ENCODE measurements at regions not wholly inside any gene's neighbourhood (a gene's known extent, or its start where the extent isn't known, plus 50 kb on each side); places are given as distances from the start of the nearest gene placed in this dataset.
"Not testable (repeated sequence)": the region's sequence is repeated elsewhere in the genome, so short reads cannot be mapped to it uniquely, and the experiment has no call there.

GRCh38 chr9:66803619-66804018, 96.9 kb upstream of the ZNF658 start:
- H3K27me3 ChIP-seq (ENCODE audit: control insufficient read depth, insufficient read depth, low read length); H3K4me3 ChIP-seq (ENCODE audit: low read length); DNase-seq; H3K9me3 ChIP-seq (replicated peaks; ENCODE audit: control insufficient read depth, low read depth, low read length); H3K36me3 ChIP-seq (ENCODE audit: control insufficient read depth, insufficient read depth, low read length); H3K4me1 ChIP-seq (ENCODE audit: control insufficient read depth, insufficient read depth, low read length); H3K27ac ChIP-seq (ENCODE audit: low read length): not testable (repeated sequence)
- no CpG with 5 or more reads among the region's 1 CpG for WGBS (ENCODE audit: insufficient coverage)

GRCh38 chr9:66810247-66810646, 90.3 kb upstream of the ZNF658 start:
- H3K4me3 ChIP-seq (ENCODE audit: low read length); H3K27ac ChIP-seq (ENCODE audit: low read length); H3K27me3 ChIP-seq (ENCODE audit: control insufficient read depth, insufficient read depth, low read length); H3K9me3 ChIP-seq (replicated peaks; ENCODE audit: control insufficient read depth, low read depth, low read length); H3K36me3 ChIP-seq (ENCODE audit: control insufficient read depth, insufficient read depth, low read length); H3K4me1 ChIP-seq (ENCODE audit: control insufficient read depth, insufficient read depth, low read length); DNase-seq: not testable (repeated sequence)

DNA sequence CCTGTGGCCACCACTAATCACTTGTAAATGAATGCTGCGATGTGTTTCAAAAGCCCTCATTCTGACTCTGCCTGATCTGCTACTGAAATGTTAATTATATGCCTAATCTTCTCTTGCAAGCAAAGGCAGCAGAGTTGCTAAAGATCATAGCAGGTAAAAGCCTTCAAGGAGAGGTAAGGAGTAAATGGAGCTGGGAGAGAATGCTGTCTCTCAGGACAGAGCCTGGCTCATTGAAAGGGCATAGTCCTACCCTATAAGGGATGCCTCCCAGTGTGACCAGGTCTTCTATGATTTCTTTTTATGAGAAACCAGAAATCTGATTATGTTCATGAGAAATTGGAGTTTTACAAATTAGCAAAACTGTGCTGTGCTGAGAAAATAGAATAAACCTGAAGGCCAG, 88.2 kb upstream of the ZNF658 start:
- H3K36me3 ChIP-seq (ENCODE audit: control insufficient read depth, insufficient read depth, low read length); DNase-seq; H3K9me3 ChIP-seq (replicated peaks; ENCODE audit: control insufficient read depth, low read depth, low read length); H3K27me3 ChIP-seq (ENCODE audit: control insufficient read depth, insufficient read depth, low read length); H3K27ac ChIP-seq (ENCODE audit: low read length); H3K4me1 ChIP-seq (ENCODE audit: control insufficient read depth, insufficient read depth, low read length); H3K4me3 ChIP-seq (ENCODE audit: low read length): not testable (repeated sequence)
- no CpG with 5 or more reads among the region's 1 CpG for WGBS (ENCODE audit: insufficient coverage)

DNA sequence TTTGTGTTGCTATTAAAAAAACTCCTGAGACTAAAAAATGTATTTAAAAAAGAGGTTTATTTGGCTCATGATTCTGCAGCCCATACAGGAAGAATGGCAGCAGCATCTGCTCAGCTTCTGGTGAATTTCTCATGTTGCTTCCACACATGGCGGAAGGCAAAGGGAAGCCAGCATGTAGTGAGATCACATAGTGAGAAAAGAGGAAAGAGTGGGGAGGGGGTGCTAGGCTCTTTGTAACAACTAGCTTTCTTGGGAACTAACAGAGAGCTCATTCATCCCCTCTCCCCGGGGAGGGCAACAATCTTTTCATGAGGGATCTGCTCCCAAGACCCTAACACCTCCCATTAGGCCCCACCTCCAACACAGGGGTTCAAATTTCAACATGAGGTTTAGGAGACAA, 87.6 kb upstream of the ZNF658 start:
- H3K27me3 ChIP-seq (ENCODE audit: control insufficient read depth, insufficient read depth, low read length); H3K4me3 ChIP-seq (ENCODE audit: low read length); H3K36me3 ChIP-seq (ENCODE audit: control insufficient read depth, insufficient read depth, low read length); H3K27ac ChIP-seq (ENCODE audit: low read length); DNase-seq; H3K4me1 ChIP-seq (ENCODE audit: control insufficient read depth, insufficient read depth, low read length); H3K9me3 ChIP-seq (replicated peaks; ENCODE audit: control insufficient read depth, low read depth, low read length): not testable (repeated sequence)
- WGBS (ENCODE audit: insufficient coverage) = no CpG with 5 or more reads among the region's 2 CpGs

GRCh38 chr9:66814038-66814437, 86.5 kb upstream of the ZNF658 start:
- H3K9me3 ChIP-seq (replicated peaks; ENCODE audit: control insufficient read depth, low read depth, low read length); H3K27ac ChIP-seq (ENCODE audit: low read length); H3K4me3 ChIP-seq (ENCODE audit: low read length); H3K27me3 ChIP-seq (ENCODE audit: control insufficient read depth, insufficient read depth, low read length); H3K36me3 ChIP-seq (ENCODE audit: control insufficient read depth, insufficient read depth, low read length); DNase-seq; H3K4me1 ChIP-seq (ENCODE audit: control insufficient read depth, insufficient read depth, low read length): not testable (repeated sequence)
- WGBS (ENCODE audit: insufficient coverage) = no CpG with 5 or more reads among the region's 3 CpGs

GRCh38 chr9:66819510-66819909, 81.0 kb upstream of the ZNF658 start:
- DNase-seq; H3K4me3 ChIP-seq (ENCODE audit: low read length); H3K9me3 ChIP-seq (replicated peaks; ENCODE audit: control insufficient read depth, low read depth, low read length); H3K36me3 ChIP-seq (ENCODE audit: control insufficient read depth, insufficient read depth, low read length); H3K27me3 ChIP-seq (ENCODE audit: control insufficient read depth, insufficient read depth, low read length); H3K4me1 ChIP-seq (ENCODE audit: control insufficient read depth, insufficient read depth, low read length); H3K27ac ChIP-seq (ENCODE audit: low read length): not testable (repeated sequence)

DNA sequence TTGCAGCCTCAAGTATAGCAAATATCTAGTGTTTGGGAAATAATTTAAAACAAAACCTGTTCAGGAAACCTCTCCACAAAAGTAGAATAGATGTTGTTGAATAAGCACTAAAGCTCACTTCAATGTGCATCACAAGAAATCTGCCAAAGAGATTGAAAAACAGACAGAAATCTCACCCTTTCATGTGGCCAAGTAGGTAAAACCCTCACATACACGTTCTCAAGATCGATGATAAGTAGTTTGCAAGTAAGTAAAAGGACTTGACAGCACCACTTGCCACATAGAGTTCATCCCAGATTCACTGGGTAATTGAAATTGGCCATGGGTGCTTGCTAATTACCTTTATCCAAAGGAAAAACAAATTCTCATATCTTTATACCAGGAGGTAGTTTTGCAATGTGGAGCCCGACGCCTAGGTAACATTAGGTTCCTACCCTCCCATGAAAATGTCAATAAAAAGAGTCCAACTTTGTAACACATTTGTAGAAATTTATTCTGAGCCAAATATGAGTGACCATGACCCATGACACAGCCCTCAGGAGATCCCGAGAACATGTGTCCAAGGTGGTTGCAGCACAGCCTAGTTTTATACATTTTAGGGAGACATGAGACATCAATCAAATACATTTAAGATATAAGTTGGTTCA, 80.4 kb upstream of the ZNF658 start:
- H3K36me3 ChIP-seq (ENCODE audit: control insufficient read depth, insufficient read depth, low read length); H3K9me3 ChIP-seq (replicated peaks; ENCODE audit: control insufficient read depth, low read depth, low read length); H3K4me3 ChIP-seq (ENCODE audit: low read length); H3K27ac ChIP-seq (ENCODE audit: low read length); H3K27me3 ChIP-seq (ENCODE audit: control insufficient read depth, insufficient read depth, low read length); DNase-seq; H3K4me1 ChIP-seq (ENCODE audit: control insufficient read depth, insufficient read depth, low read length): not testable (repeated sequence)
- no CpG with 5 or more reads among the region's 5 CpGs for WGBS (ENCODE audit: insufficient coverage)

DNA sequence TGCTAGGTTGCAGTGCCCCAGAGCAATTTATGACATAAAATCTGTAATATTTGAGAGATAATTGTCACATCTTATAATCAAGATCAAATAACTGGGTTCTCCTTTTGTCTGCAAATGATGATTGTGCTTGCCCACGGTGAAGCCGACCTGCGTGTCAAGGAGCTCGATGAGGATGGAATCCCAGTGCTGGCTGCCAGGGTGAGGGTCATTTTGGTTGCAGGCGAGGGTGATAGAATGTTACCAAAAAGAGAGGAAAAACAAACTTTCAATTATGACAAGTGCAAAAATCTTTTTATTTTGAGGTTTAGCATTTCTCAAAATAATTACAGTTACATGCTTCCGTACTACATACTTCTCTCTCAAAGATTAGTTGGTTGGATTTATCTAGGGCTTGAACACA, 76.4 kb upstream of the ZNF658 start:
- H3K27ac ChIP-seq (ENCODE audit: low read length); H3K9me3 ChIP-seq (replicated peaks; ENCODE audit: control insufficient read depth, low read depth, low read length); H3K4me3 ChIP-seq (ENCODE audit: low read length); H3K27me3 ChIP-seq (ENCODE audit: control insufficient read depth, insufficient read depth, low read length); DNase-seq; H3K36me3 ChIP-seq (ENCODE audit: control insufficient read depth, insufficient read depth, low read length); H3K4me1 ChIP-seq (ENCODE audit: control insufficient read depth, insufficient read depth, low read length): not testable (repeated sequence)
- WGBS (ENCODE audit: insufficient coverage) = no CpG with 5 or more reads among the region's 6 CpGs

GRCh38 chr9:66829853-66830252, 70.7 kb upstream of the ZNF658 start:
- not testable (repeated sequence) for H3K27ac ChIP-seq (ENCODE audit: low read length); DNase-seq; H3K4me3 ChIP-seq (ENCODE audit: low read length); H3K36me3 ChIP-seq (ENCODE audit: control insufficient read depth, insufficient read depth, low read length); H3K27me3 ChIP-seq (ENCODE audit: control insufficient read depth, insufficient read depth, low read length); H3K9me3 ChIP-seq (replicated peaks; ENCODE audit: control insufficient read depth, low read depth, low read length); H3K4me1 ChIP-seq (ENCODE audit: control insufficient read depth, insufficient read depth, low read length)
- no CpG with 5 or more reads among the region's 13 CpGs for WGBS (ENCODE audit: insufficient coverage)

- not testable (repeated sequence) for H3K27me3 ChIP-seq (ENCODE audit: control insufficient read depth, insufficient read depth, low read length); DNase-seq; H3K9me3 ChIP-seq (replicated peaks; ENCODE audit: control insufficient read depth, low read depth, low read length); H3K36me3 ChIP-seq (ENCODE audit: control insufficient read depth, insufficient read depth, low read length); H3K27ac ChIP-seq (ENCODE audit: low read length); H3K4me1 ChIP-seq (ENCODE audit: control insufficient read depth, insufficient read depth, low read length); H3K4me3 ChIP-seq (ENCODE audit: low read length)
- 91% methylated on average over 8 of the region's 34 CpGs for WGBS (ENCODE audit: insufficient coverage)
Measured at GRCh38 chr9:66830777-66831497, 69.6 kb upstream of the ZNF658 start.

DNA sequence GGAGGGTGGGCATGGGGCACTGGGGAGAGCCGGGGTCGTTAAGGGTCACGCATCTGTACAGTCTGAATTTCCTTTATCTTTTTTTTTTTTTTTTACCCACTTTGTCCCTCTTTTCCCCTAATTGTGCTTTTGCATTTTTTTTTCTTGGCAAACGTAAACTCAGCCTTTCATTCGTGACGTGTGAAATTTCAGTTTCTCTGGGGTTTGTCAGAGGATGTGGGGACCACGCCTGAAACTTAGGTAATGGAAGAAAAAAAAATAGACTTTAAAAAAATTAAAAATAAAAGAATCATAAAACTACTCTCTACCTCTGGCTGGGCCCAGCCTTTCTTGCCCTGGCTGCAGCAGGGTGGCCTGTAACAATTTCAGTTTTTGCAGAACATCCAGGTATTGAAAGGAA, 68.3 kb upstream of the ZNF658 start:
- H3K4me3 ChIP-seq (ENCODE audit: low read length); H3K4me1 ChIP-seq (ENCODE audit: control insufficient read depth, insufficient read depth, low read length); H3K27ac ChIP-seq (ENCODE audit: low read length); H3K9me3 ChIP-seq (replicated peaks; ENCODE audit: control insufficient read depth, low read depth, low read length); H3K36me3 ChIP-seq (ENCODE audit: control insufficient read depth, insufficient read depth, low read length); H3K27me3 ChIP-seq (ENCODE audit: control insufficient read depth, insufficient read depth, low read length); DNase-seq: not testable (repeated sequence)
- WGBS (ENCODE audit: insufficient coverage) = no CpG with 5 or more reads among the region's 7 CpGs
